MM.1S (cell line): ENCODE measurements at regions not wholly inside any gene's neighbourhood (a gene's known extent, or its start where the extent isn't known, plus 50 kb on each side); places are given as distances from the start of the nearest gene placed in this dataset.

Experiments
- DNase-seq: peaks from one replicate; pipeline ENCODE4 v3.0.0-alpha.2; 2015
- H2AFZ ChIP-seq: fragments of 300-600 bp; sonication (generic); 2 replicates; pipeline ENCODE4 v1.6.0; 2016; ENCODE audit warnings: antibody characterized with exemption, low read length
- H3F3A ChIP-seq: fragments of 300-600 bp; sonication (generic); 2 replicates; pipeline ENCODE4 v1.6.1; 2016; ENCODE audit warnings: mild to moderate bottlenecking, antibody characterized with exemption, low read length, moderate library complexity, mixed read lengths; ENCODE audit not compliant: insufficient read depth
- H3K27ac ChIP-seq: fragments of 300-600 bp; sonication (generic); 2 replicates; pipeline ENCODE4 v1.5.1; 2016; ENCODE audit warnings: mild to moderate bottlenecking, low read length
- H3K27me3 ChIP-seq: fragments of 300-600 bp; sonication (generic); replicated peaks from 2 replicates; pipeline ENCODE4 v1.6.0; 2016; ENCODE audit warnings: low read length; ENCODE audit not compliant: insufficient read depth
- H3K36me3 ChIP-seq: fragments of 300-600 bp; sonication (generic); replicated peaks from 2 replicates; pipeline ENCODE4 v1.6.1; 2016; ENCODE audit warnings: mild to moderate bottlenecking, low read length, mixed read lengths; ENCODE audit not compliant: insufficient read depth
- H3K4me1 ChIP-seq: fragments of 300-600 bp; sonication (generic); 2 replicates; pipeline ENCODE4 v1.6.1; 2016; ENCODE audit warnings: low read length, mixed read lengths
- H3K4me2 ChIP-seq: fragments of 300-600 bp; sonication (generic); 2 replicates; pipeline ENCODE4 v1.6.0; 2016; ENCODE audit warnings: low read depth, low read length
- H3K4me3 ChIP-seq: fragments of 300-600 bp; sonication (generic); 2 replicates; pipeline ENCODE4 v1.5.1; 2016; ENCODE audit warnings: low read length, mixed read lengths
- H3K79me2 ChIP-seq: fragments of 300-600 bp; sonication (generic); 2 replicates; pipeline ENCODE4 v1.6.1; 2016; ENCODE audit warnings: mixed run types, low read length, mixed read lengths
- H3K9ac ChIP-seq: fragments of 300-600 bp; sonication (generic); 2 replicates; pipeline ENCODE4 v1.6.1; 2016; ENCODE audit warnings: low read length, mixed read lengths
- H3K9me2 ChIP-seq: fragments of 300-600 bp; sonication (generic); replicated peaks from 2 replicates; pipeline ENCODE4 v1.6.1; 2016; ENCODE audit warnings: mild to moderate bottlenecking, low read length, mixed read lengths; ENCODE audit not compliant: insufficient read depth
- H3K9me3 ChIP-seq: fragments of 300-600 bp; sonication (generic); replicated peaks from 2 replicates; pipeline ENCODE4 v1.6.1; 2016; ENCODE audit warnings: mild to moderate bottlenecking, low read length, mixed read lengths; ENCODE audit not compliant: insufficient read depth
- H4K20me1 ChIP-seq: fragments of 300-600 bp; sonication (generic); 2 replicates; pipeline ENCODE4 v1.6.1; 2016; ENCODE audit warnings: mild to moderate bottlenecking, low read length, moderate library complexity, mixed read lengths; ENCODE audit not compliant: insufficient read depth
- CTCF ChIP-seq: fragments of 300-600 bp; sonication (generic); IDR thresholded peaks from 2 replicates; pipeline ENCODE4 v1.5.1; 2016; ENCODE audit warnings: antibody characterized with exemption, low read length, mixed read lengths
- EZH2 ChIP-seq: fragments of 300-600 bp; sonication (generic); optimal IDR thresholded peaks from 2 replicates; pipeline ENCODE3; 2017; ENCODE audit warnings: low read depth, mild to moderate bottlenecking, antibody characterized with exemption, low read length, mixed read lengths
- EZH2phosphoT487 ChIP-seq: fragments of 300-600 bp; sonication (generic); IDR thresholded peaks from 2 replicates; pipeline ENCODE4 v1.6.1; 2018; ENCODE audit warnings: antibody characterized with exemption, low read length

GRCh38 chr3:174758943-174759342 lies 100.2 kb upstream of the NAALADL2 start:
- TF ChIP-seq CTCF, result no peak
- TF ChIP-seq EZH2phosphoT487, result no peak
- Histone ChIP-seq H3K79me2 (no peaks in the 10 kb centered on the region), H3K27ac (no peak overlapping the region), H4K20me1 (no peaks in the 10 kb centered on the region), H3K4me1 (no peaks in the 10 kb centered on the region), H3K9ac (no peak overlapping the region), H3K4me2 (no peak overlapping the region), H3K36me3 (no peaks in the 10 kb centered on the region), H3K4me3 (no peak overlapping the region), H3K9me2 (no peaks in the 10 kb centered on the region), H3F3A (no peaks in the 10 kb centered on the region), H2AFZ (no peak overlapping the region), H3K9me3 (no peaks in the 10 kb centered on the region), H3K27me3 (no peaks in the 10 kb centered on the region)
- DNase-seq, result no peak

DNA sequence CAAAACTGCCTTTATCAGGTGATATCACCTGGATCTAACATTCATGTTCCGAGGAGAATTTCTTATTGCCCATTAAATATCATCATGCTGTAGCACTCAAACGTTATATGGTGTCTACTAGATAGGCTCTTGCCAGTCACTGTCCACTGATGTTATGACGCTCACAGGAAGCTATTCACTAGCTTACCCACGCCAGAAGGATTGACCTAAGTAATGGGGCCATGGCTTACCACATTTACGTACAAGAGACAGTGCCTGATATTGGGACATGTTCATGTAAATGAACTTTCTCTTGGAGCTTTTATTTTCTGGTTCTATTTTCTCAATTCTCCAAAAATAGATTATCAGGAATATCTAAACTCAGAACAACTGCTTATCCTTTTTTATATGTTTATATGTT lies 91.7 kb upstream of the NAALADL2 start:
- Histone ChIP-seq H2AFZ (no peak overlapping the region), H3K36me3 (no peaks in the 10 kb centered on the region), H3F3A (no peaks in the 10 kb centered on the region), H3K27ac (no peak overlapping the region), H4K20me1 (no peaks in the 10 kb centered on the region), H3K9me2 (no peaks in the 10 kb centered on the region), H3K27me3 (no peaks in the 10 kb centered on the region), H3K4me1 (no peaks in the 10 kb centered on the region), H3K4me3 (no peak overlapping the region), H3K79me2 (no peaks in the 10 kb centered on the region), H3K9me3 (no peaks in the 10 kb centered on the region), H3K9ac (no peak overlapping the region), H3K4me2 (no peak overlapping the region)
- no peak for DNase-seq
- TF ChIP-seq EZH2phosphoT487 (no peak), EZH2 (no peak), CTCF (no peak)

GRCh38 chr3:174767853-174768382 lies 91.2 kb upstream of the NAALADL2 start:
- Histone ChIP-seq H3K4me2 (no peak overlapping the region), H3K79me2 (no peaks in the 10 kb centered on the region), H3K4me3 (no peak overlapping the region), H4K20me1 (no peaks in the 10 kb centered on the region), H3K9me3 (no peaks in the 10 kb centered on the region), H3K9me2 (no peaks in the 10 kb centered on the region), H3K36me3 (no peaks in the 10 kb centered on the region), H3K27me3 (no peaks in the 10 kb centered on the region), H3K4me1 (no peaks in the 10 kb centered on the region), H2AFZ (no peak overlapping the region), H3K27ac (no peak overlapping the region), H3K9ac (no peak overlapping the region), H3F3A (no peaks in the 10 kb centered on the region)
- TF ChIP-seq CTCF, result no peak
- TF ChIP-seq EZH2phosphoT487, result no peak
- no peak for TF ChIP-seq EZH2
- no peak for DNase-seq

GRCh38 chr3:174769171-174769570 lies 90.0 kb upstream of the NAALADL2 start:
- Histone ChIP-seq H3K9me2 (no peaks in the 10 kb centered on the region), H3K9me3 (no peaks in the 10 kb centered on the region), H3K27ac (no peak overlapping the region), H3K9ac (no peak overlapping the region), H4K20me1 (no peaks in the 10 kb centered on the region), H3K27me3 (no peaks in the 10 kb centered on the region), H2AFZ (no peak overlapping the region), H3K36me3 (no peaks in the 10 kb centered on the region), H3K79me2 (no peaks in the 10 kb centered on the region), H3K4me3 (no peak overlapping the region), H3K4me1 (no peaks in the 10 kb centered on the region), H3F3A (no peaks in the 10 kb centered on the region), H3K4me2 (no peak overlapping the region)
- no peak for DNase-seq
- TF ChIP-seq EZH2 (no peak), CTCF (no peak), EZH2phosphoT487 (no peak)
